Mesendoderm (in vitro differentiated cells): ENCODE measurements at regions not wholly inside any gene's neighbourhood (a gene's known extent, or its start where the extent isn't known, plus 50 kb on each side); places are given as distances from the start of the nearest gene placed in this dataset.

Experiments
- DNase-seq: peaks from one replicate; pipeline ENCODE4 v3.0.0; 2013
- H2AK5ac ChIP-seq: 2 replicates; pipeline ENCODE4 v1.6.1; 2013; ENCODE audit warnings: low read length, inconsistent platforms
- H2BK120ac ChIP-seq: 2 replicates; pipeline ENCODE4 v1.6.1; 2013; ENCODE audit warnings: low read depth, mild to moderate bottlenecking, low read length, moderate library complexity, mixed read lengths
- H2BK15ac ChIP-seq: replicated peaks from 2 replicates; pipeline ENCODE4 v1.6.1; 2013; ENCODE audit warnings: low read depth, mild to moderate bottlenecking, moderate library complexity
- H2BK5ac ChIP-seq: 2 replicates; pipeline ENCODE4 v1.6.1; 2013; ENCODE audit warnings: low read length, inconsistent platforms
- H3K18ac ChIP-seq: 2 replicates; pipeline ENCODE4 v1.6.1; 2013; ENCODE audit warnings: mild to moderate bottlenecking, low read length, mixed read lengths
- H3K23ac ChIP-seq: one replicate; pipeline ENCODE4 v1.6.1; 2013; ENCODE audit warnings: low read length
- H3K27ac ChIP-seq: 2 replicates; pipeline ENCODE4 v1.5.1; 2013; ENCODE audit warnings: low read depth, mild to moderate bottlenecking, inconsistent platforms, low read length, moderate library complexity
- H3K27me3 ChIP-seq: 2 replicates; pipeline ENCODE4 v1.6.1; 2013; ENCODE audit warnings: low read length, control low read depth, mild to moderate bottlenecking, inconsistent platforms; ENCODE audit not compliant: insufficient read depth, poor library complexity
- H3K36me3 ChIP-seq: 2 replicates; pipeline ENCODE4 v1.6.1; 2013; ENCODE audit warnings: low read length, inconsistent platforms; ENCODE audit not compliant: control insufficient read depth, insufficient read depth
- H3K4ac ChIP-seq: one replicate; pipeline ENCODE4 v1.6.1; 2013; ENCODE audit warnings: low read depth, mild to moderate bottlenecking, low read length, moderate library complexity
- H3K4me1 ChIP-seq: 2 replicates; pipeline ENCODE4 v1.6.1; 2013; ENCODE audit warnings: low read depth, low read length, inconsistent platforms; ENCODE audit not compliant: control insufficient read depth
- H3K4me2 ChIP-seq: 2 replicates; pipeline ENCODE4 v1.6.1; 2013; ENCODE audit warnings: low read length
- H3K4me3 ChIP-seq: 2 replicates; pipeline ENCODE4 v1.5.1; 2013; ENCODE audit warnings: mild to moderate bottlenecking, low read length
- H3K56ac ChIP-seq: one replicate; pipeline ENCODE4 v1.6.1; 2013; ENCODE audit warnings: low read length
- H3K79me1 ChIP-seq: 2 replicates; pipeline ENCODE4 v1.6.1; 2013; ENCODE audit warnings: low read length, inconsistent platforms
- H3K79me2 ChIP-seq: 2 replicates; pipeline ENCODE4 v1.6.1; 2013; ENCODE audit warnings: mild to moderate bottlenecking, low read length; ENCODE audit not compliant: control insufficient read depth, insufficient read depth
- H3K9ac ChIP-seq: 2 replicates; pipeline ENCODE4 v1.6.1; 2013; ENCODE audit warnings: low read length, inconsistent platforms
- H4K5ac ChIP-seq: one replicate; pipeline ENCODE4 v1.6.1; 2013; ENCODE audit warnings: low read length
- H4K8ac ChIP-seq: one replicate; pipeline ENCODE4 v1.6.1; 2013; ENCODE audit warnings: low read depth, mild to moderate bottlenecking, control low read depth, low read length, moderate library complexity
- WGBS: extraction: QIAGEN DNeasy Blood & Tissue Kit; methylation state at CpG from one replicate; pipeline ENCODE4 v1.1.7; 2013; ENCODE audit warnings: low lambda C conversion rate, missing lambda C conversion rate; ENCODE audit not compliant: insufficient coverage; ENCODE audit errors: extremely low coverage; 5-methylcytosine and 5-hydroxymethylcytosine counted together

DNA sequence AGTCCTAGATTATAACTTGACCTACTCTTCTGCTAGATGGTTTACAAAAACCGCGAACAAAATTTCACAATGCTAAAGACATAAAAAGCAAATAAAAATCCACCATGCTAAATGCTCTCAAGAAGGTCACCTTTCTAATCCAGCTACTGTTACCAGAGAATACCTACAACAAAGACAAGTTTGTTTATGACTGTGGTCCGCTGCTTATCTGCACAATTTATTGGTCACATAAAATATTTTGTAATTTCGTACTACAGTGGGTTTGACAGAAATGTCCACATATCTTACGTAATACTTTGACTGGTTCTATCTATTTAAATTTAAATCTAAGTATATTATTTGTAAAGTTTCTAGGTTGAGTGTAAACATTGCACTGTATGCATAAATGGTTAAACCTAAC, 257.6 kb upstream of the ZNF608 start:
- Histone ChIP-seq H3K27ac (no peak overlapping the region), H3K27me3 (no peaks in the 10 kb centered on the region), H2BK5ac (no peak overlapping the region), H3K4me2 (no peak overlapping the region), H3K56ac (no peak overlapping the region), H4K5ac (no peak overlapping the region), H3K4me1 (peaks cover 2% of the 10 kb centered on the region), H2BK120ac (no peak overlapping the region), H2AK5ac (no peak overlapping the region), H3K9ac (no peak overlapping the region), H3K79me2 (no peaks in the 10 kb centered on the region), H3K4ac (no peak overlapping the region), H3K18ac (no peak overlapping the region), H2BK15ac (peak overlapping the region; percentile 36), H3K4me3 (no peak overlapping the region), H4K8ac (no peak overlapping the region), H3K36me3 (no peaks in the 10 kb centered on the region), H3K23ac (no peak overlapping the region), H3K79me1 (no peaks in the 10 kb centered on the region)
- DNase-seq: no peak
- WGBS: no CpG with 5 or more reads among the region's 5 CpGs

- no peaks in the 10 kb centered on the region for H3K36me3 ChIP-seq
- peak overlapping the region; percentile 74 for H2BK15ac ChIP-seq
- no peaks in the 10 kb centered on the region for H3K27me3 ChIP-seq
- no peak overlapping the region for H3K4me3 ChIP-seq
- H2BK5ac ChIP-seq: no peak overlapping the region
- no peak overlapping the region for H3K56ac ChIP-seq
- DNase-seq: no peak
- H3K18ac ChIP-seq: no peak overlapping the region
- no peak overlapping the region for H3K4me2 ChIP-seq
- H3K23ac ChIP-seq: no peak overlapping the region
- peaks cover 2% of the 10 kb centered on the region for H3K4me1 ChIP-seq
- no peak overlapping the region for H3K4ac ChIP-seq
- H2AK5ac ChIP-seq: no peak overlapping the region
- no CpG with 5 or more reads among the region's 4 CpGs for WGBS
- no peaks in the 10 kb centered on the region for H3K79me1 ChIP-seq
- H3K9ac ChIP-seq: no peak overlapping the region
- H3K27ac ChIP-seq: no peak overlapping the region
- no peak overlapping the region for H4K5ac ChIP-seq
- H4K8ac ChIP-seq: no peak overlapping the region
- H2BK120ac ChIP-seq: no peak overlapping the region
- H3K79me2 ChIP-seq: no peaks in the 10 kb centered on the region
These were observed 258.8 kb upstream of the ZNF608 start for GRCh38 chr5:125005266-125005665.

- no peaks in the 10 kb centered on the region for H3K36me3 ChIP-seq
- H3K4me3 ChIP-seq: no peak overlapping the region
- H3K4me2 ChIP-seq: no peak overlapping the region
- no CpG with 5 or more reads among the region's 5 CpGs for WGBS
- no peaks in the 10 kb centered on the region for H3K79me1 ChIP-seq
- H3K4ac ChIP-seq: no peak overlapping the region
- no peak overlapping the region for H2BK5ac ChIP-seq
- H3K56ac ChIP-seq: no peak overlapping the region
- H3K4me1 ChIP-seq: peaks cover 2% of the 10 kb centered on the region
- H4K8ac ChIP-seq: no peak overlapping the region
- H2BK15ac ChIP-seq: no peak overlapping the region
- H3K79me2 ChIP-seq: no peaks in the 10 kb centered on the region
- H3K18ac ChIP-seq: peak overlapping the region; percentile 80
- no peak overlapping the region for H4K5ac ChIP-seq
- no peak overlapping the region for H2BK120ac ChIP-seq
- no peak overlapping the region for H3K23ac ChIP-seq
- peak overlapping the region; percentile 4 for H3K27ac ChIP-seq
- H3K9ac ChIP-seq: no peak overlapping the region
- DNase-seq: peak; percentile 57
- H3K27me3 ChIP-seq: no peaks in the 10 kb centered on the region
- no peak overlapping the region for H2AK5ac ChIP-seq
These were observed 259.7 kb upstream of the ZNF608 start for GRCh38 chr5:125006011-125006685.

GRCh38 chr5:125010356-125010755, 263.9 kb upstream of the ZNF608 start:
- Histone ChIP-seq H3K4me3 (no peak overlapping the region), H3K79me1 (no peaks in the 10 kb centered on the region), H3K4me2 (no peak overlapping the region), H2BK5ac (no peak overlapping the region), H3K4me1 (peaks cover 2% of the 10 kb centered on the region), H3K23ac (no peak overlapping the region), H3K36me3 (no peaks in the 10 kb centered on the region), H2BK120ac (no peak overlapping the region), H3K56ac (no peak overlapping the region), H2BK15ac (no peak overlapping the region), H4K8ac (no peak overlapping the region), H3K79me2 (no peaks in the 10 kb centered on the region), H3K27ac (no peak overlapping the region), H3K9ac (no peak overlapping the region), H4K5ac (no peak overlapping the region), H3K4ac (no peak overlapping the region), H3K18ac (no peak overlapping the region), H3K27me3 (no peaks in the 10 kb centered on the region), H2AK5ac (no peak overlapping the region)
- no CpG with 5 or more reads among the region's 7 CpGs for WGBS
- DNase-seq: no peak

GRCh38 chr5:125011014-125011413, 264.6 kb upstream of the ZNF608 start:
- Histone ChIP-seq H4K5ac (peak overlapping the region; percentile 16), H3K9ac (no peak overlapping the region), H2AK5ac (no peak overlapping the region), H3K79me1 (no peaks in the 10 kb centered on the region), H3K4me2 (no peak overlapping the region), H3K23ac (no peak overlapping the region), H3K4me3 (no peak overlapping the region), H3K4ac (no peak overlapping the region), H4K8ac (no peak overlapping the region), H3K36me3 (no peaks in the 10 kb centered on the region), H3K27ac (no peak overlapping the region), H3K79me2 (no peaks in the 10 kb centered on the region), H3K18ac (no peak overlapping the region), H3K56ac (no peak overlapping the region), H3K27me3 (no peaks in the 10 kb centered on the region), H3K4me1 (peaks cover 2% of the 10 kb centered on the region), H2BK120ac (no peak overlapping the region), H2BK15ac (no peak overlapping the region), H2BK5ac (no peak overlapping the region)
- no peak for DNase-seq
- WGBS: no CpG with 5 or more reads among the region's 5 CpGs

GRCh38 chr5:125011419-125011818, 265.0 kb upstream of the ZNF608 start:
- Histone ChIP-seq H3K27me3 (no peaks in the 10 kb centered on the region), H3K4me1 (peaks cover 1% of the 10 kb centered on the region), H3K79me2 (no peaks in the 10 kb centered on the region), H3K4ac (no peak overlapping the region), H3K36me3 (no peaks in the 10 kb centered on the region), H3K4me2 (no peak overlapping the region), H3K23ac (no peak overlapping the region), H2AK5ac (no peak overlapping the region), H3K56ac (no peak overlapping the region), H4K8ac (no peak overlapping the region), H4K5ac (peak overlapping the region; percentile 16), H3K4me3 (no peak overlapping the region), H3K9ac (no peak overlapping the region), H2BK5ac (no peak overlapping the region), H3K79me1 (no peaks in the 10 kb centered on the region), H2BK120ac (no peak overlapping the region), H3K27ac (no peak overlapping the region), H2BK15ac (no peak overlapping the region), H3K18ac (no peak overlapping the region)
- no peak for DNase-seq
- WGBS: no CpG with 5 or more reads among the region's 2 CpGs
